ENCODE measurements at regions not wholly inside any gene's neighbourhood (a gene's known extent, or its start where the extent isn't known, plus 50 kb on each side); places are given as distances from the start of the nearest gene placed in this dataset.

- H3K9me3 Mint-ChIP-seq: peaks cover under 1% of the 10 kb centered on the region
- H3K4me3 Mint-ChIP-seq: no peak overlapping the region
- H3K27me3 Mint-ChIP-seq: no peaks in the 10 kb centered on the region
- H3K36me3 Mint-ChIP-seq (ENCODE audit: low read depth): no peaks in the 10 kb centered on the region
- no peaks in the 10 kb centered on the region for H3K4me1 Mint-ChIP-seq
- H3K27ac Mint-ChIP-seq: no peak overlapping the region
- intact Hi-C loops (cut with micrococcal nuclease): no loop called here
- DNase-seq: no peak
These were observed 305.9 kb upstream of the G2E3 start for GRCh38 chr14:30252783-30253674.

GRCh38 chr14:30256627-30257026, 302.3 kb upstream of the G2E3 start:
- intact Hi-C loops (cut with micrococcal nuclease): no loop called here
- Mint-ChIP-seq H3K36me3 (ENCODE audit: low read depth) (no peaks in the 10 kb centered on the region), H3K4me1 (no peaks in the 10 kb centered on the region), H3K27ac (no peak overlapping the region), H3K27me3 (no peaks in the 10 kb centered on the region), H3K4me3 (no peak overlapping the region), H3K9me3 (peaks cover 4% of the 10 kb centered on the region)
- no peak for DNase-seq

GRCh38 chr14:30257946-30258661, 300.9 kb upstream of the G2E3 start:
- H3K9me3 Mint-ChIP-seq: peaks cover 4% of the 10 kb centered on the region
- H3K4me1 Mint-ChIP-seq: no peaks in the 10 kb centered on the region
- no peaks in the 10 kb centered on the region for H3K27me3 Mint-ChIP-seq
- DNase-seq: no peak
- intact Hi-C loops (cut with micrococcal nuclease): no loop called here
- no peak overlapping the region for H3K4me3 Mint-ChIP-seq
- no peaks in the 10 kb centered on the region for H3K36me3 Mint-ChIP-seq (ENCODE audit: low read depth)
- no peak overlapping the region for H3K27ac Mint-ChIP-seq

- Mint-ChIP-seq H3K27ac (no peak overlapping the region), H3K4me3 (no peak overlapping the region), H3K4me1 (no peaks in the 10 kb centered on the region), H3K9me3 (peaks cover 4% of the 10 kb centered on the region), H3K36me3 (ENCODE audit: low read depth) (no peaks in the 10 kb centered on the region), H3K27me3 (no peaks in the 10 kb centered on the region)
- no peak for DNase-seq
- intact Hi-C loops (cut with micrococcal nuclease): no loop called here
These were observed 297.9 kb upstream of the G2E3 start for GRCh38 chr14:30260833-30261607.

- intact Hi-C loops (cut with micrococcal nuclease): no loop called here
- no peaks in the 10 kb centered on the region for H3K27me3 Mint-ChIP-seq
- no peak overlapping the region for H3K4me3 Mint-ChIP-seq
- DNase-seq: no peak
- no peak overlapping the region for H3K27ac Mint-ChIP-seq
- no peaks in the 10 kb centered on the region for H3K4me1 Mint-ChIP-seq
- no peaks in the 10 kb centered on the region for H3K36me3 Mint-ChIP-seq (ENCODE audit: low read depth)
- H3K9me3 Mint-ChIP-seq: no peaks in the 10 kb centered on the region
These were observed 294.8 kb upstream of the G2E3 start for GRCh38 chr14:30264161-30264560.

- no peaks in the 10 kb centered on the region for H3K36me3 Mint-ChIP-seq (ENCODE audit: low read depth)
- no peak overlapping the region for H3K27ac Mint-ChIP-seq
- intact Hi-C loops (cut with micrococcal nuclease): no loop called here
- H3K9me3 Mint-ChIP-seq: no peaks in the 10 kb centered on the region
- H3K4me3 Mint-ChIP-seq: no peak overlapping the region
- no peaks in the 10 kb centered on the region for H3K27me3 Mint-ChIP-seq
- peaks cover 2% of the 10 kb centered on the region for H3K4me1 Mint-ChIP-seq
- DNase-seq: no peak
These were observed 292.7 kb upstream of the G2E3 start for GRCh38 chr14:30266290-30266689.

GRCh38 chr14:30267141-30267540, 291.8 kb upstream of the G2E3 start:
- Mint-ChIP-seq H3K36me3 (ENCODE audit: low read depth) (no peaks in the 10 kb centered on the region), H3K4me3 (no peak overlapping the region), H3K9me3 (no peaks in the 10 kb centered on the region), H3K27ac (no peak overlapping the region), H3K4me1 (peaks cover 2% of the 10 kb centered on the region), H3K27me3 (no peaks in the 10 kb centered on the region)
- DNase-seq: no peak
- intact Hi-C loops (cut with micrococcal nuclease): no loop called here

GRCh38 chr14:30270200-30271161, 288.5 kb upstream of the G2E3 start:
- intact Hi-C loops (cut with micrococcal nuclease): no loop called here
- Mint-ChIP-seq H3K27ac (no peak overlapping the region), H3K4me3 (peak overlapping the region; percentile 38), H3K27me3 (no peaks in the 10 kb centered on the region), H3K36me3 (ENCODE audit: low read depth) (no peaks in the 10 kb centered on the region), H3K4me1 (peaks cover 2% of the 10 kb centered on the region), H3K9me3 (no peaks in the 10 kb centered on the region)
- peak; percentile 89 for DNase-seq

- DNase-seq: no peak
- Mint-ChIP-seq H3K27ac (no peak overlapping the region), H3K9me3 (peaks cover 4% of the 10 kb centered on the region), H3K27me3 (no peaks in the 10 kb centered on the region), H3K4me3 (no peak overlapping the region), H3K4me1 (peaks cover 2% of the 10 kb centered on the region), H3K36me3 (ENCODE audit: low read depth) (no peaks in the 10 kb centered on the region)
- intact Hi-C loops (cut with micrococcal nuclease): no loop called here
These were observed 287.1 kb upstream of the G2E3 start for GRCh38 chr14:30271811-30272323.

GRCh38 chr14:30272848-30273832, 285.8 kb upstream of the G2E3 start:
- intact Hi-C loops (cut with micrococcal nuclease): no loop called here

GRCh38 chr14:30275604-30276003, 283.4 kb upstream of the G2E3 start:
- DNase-seq: no peak
- H3K4me3 Mint-ChIP-seq: no peak overlapping the region
- H3K36me3 Mint-ChIP-seq (ENCODE audit: low read depth): no peaks in the 10 kb centered on the region
- no peaks in the 10 kb centered on the region for H3K4me1 Mint-ChIP-seq
- H3K27me3 Mint-ChIP-seq: no peaks in the 10 kb centered on the region
- intact Hi-C loops (cut with micrococcal nuclease): no loop called here
- peaks cover 4% of the 10 kb centered on the region for H3K9me3 Mint-ChIP-seq
- no peak overlapping the region for H3K27ac Mint-ChIP-seq

More at GRCh38 chr14:30272848-30273832, 285.8 kb upstream of the G2E3 start:
- no peak for DNase-seq
- Mint-ChIP-seq H3K9me3 (peaks cover 4% of the 10 kb centered on the region), H3K4me3 (no peak overlapping the region), H3K4me1 (peaks cover 2% of the 10 kb centered on the region), H3K36me3 (ENCODE audit: low read depth) (no peaks in the 10 kb centered on the region), H3K27ac (no peak overlapping the region), H3K27me3 (no peaks in the 10 kb centered on the region)

GRCh38 chr14:30277268-30277667, 281.7 kb upstream of the G2E3 start:
- no peak for DNase-seq
- no peak overlapping the region for H3K27ac Mint-ChIP-seq
- H3K27me3 Mint-ChIP-seq: no peaks in the 10 kb centered on the region
- H3K4me1 Mint-ChIP-seq: no peaks in the 10 kb centered on the region
- H3K4me3 Mint-ChIP-seq: no peak overlapping the region
- intact Hi-C loops (cut with micrococcal nuclease): no loop called here
- no peaks in the 10 kb centered on the region for H3K36me3 Mint-ChIP-seq (ENCODE audit: low read depth)
- H3K9me3 Mint-ChIP-seq: peaks cover 4% of the 10 kb centered on the region
